Lower leg skin (tissue), 4 donors: ENCODE measurements at regions not wholly inside any gene's neighbourhood (a gene's known extent, or its start where the extent isn't known, plus 50 kb on each side); places are given as distances from the start of the nearest gene placed in this dataset.

Source experiments
- DNase-seq, 2 donors: peaks; one replicate each; pipeline ENCODE4 v3.0.0-alpha.2; 2019; ENCODE audit warnings: low spot score in 2 of 2
- H3K4me3 ChIP-seq: fragments of 200-600 bp; sonication (generic); 2 replicates; pipeline ENCODE4 v1.5.1; 2017; ENCODE audit warnings: mild to moderate bottlenecking, low read depth; ENCODE audit not compliant: poor library complexity, severe bottlenecking
- POLR2A ChIP-seq, 2 donors: fragments of 450-650 bp; IDR thresholded peaks; one replicate each; pipeline ENCODE4 v1.6.1; 2016 to 2017; ENCODE audit warnings: antibody characterized with exemption in 2 of 2, mild to moderate bottlenecking in 1 of 2, moderate library complexity in 1 of 2
- WGBS, 2 donors: methylation state at CpG; one replicate each; pipeline ENCODE4 v1.1.5; 2018; 5-methylcytosine and 5-hydroxymethylcytosine counted together
- intact Hi-C: fragments of 100-400 bp; cut with DNase I; formaldehyde crosslinking; loops from one replicate; pipeline ENCODE4 v1.15.0; 2023; ENCODE audit warnings: low total_unique reads
- TF ChIP-seq, protein P1 (sequence below), 3 donors: fragments of 450-650 bp; IDR thresholded peaks; one replicate each; pipeline ENCODE4 v1.5.1; 2016; ENCODE audit warnings: antibody characterized with exemption in 3 of 3, mild to moderate bottlenecking in 3 of 3, moderate library complexity in 2 of 3

DNA sequence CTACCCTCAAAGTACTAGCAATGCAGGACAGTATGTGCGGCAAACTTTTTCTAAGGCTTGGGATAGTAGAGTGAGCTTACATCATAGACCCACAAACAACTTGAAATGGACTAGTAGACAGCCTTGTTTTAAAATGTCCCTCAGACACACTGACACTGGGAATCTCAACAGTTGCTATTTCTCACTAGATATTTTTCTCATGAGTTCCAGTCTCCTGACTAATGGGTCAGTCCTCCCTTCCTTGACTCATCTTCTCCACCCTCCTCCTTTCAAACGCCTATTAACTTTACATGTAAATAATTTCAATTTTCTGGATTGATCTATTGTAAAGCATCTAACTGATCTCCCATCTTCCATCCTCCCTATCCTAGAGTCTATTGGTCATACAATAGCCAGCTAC lies 308.3 kb upstream of the PREP start:
- H3K4me3 ChIP-seq: no peak overlapping the region
- intact Hi-C loops: no loop called here
- TF ChIP-seq, protein P1, sequence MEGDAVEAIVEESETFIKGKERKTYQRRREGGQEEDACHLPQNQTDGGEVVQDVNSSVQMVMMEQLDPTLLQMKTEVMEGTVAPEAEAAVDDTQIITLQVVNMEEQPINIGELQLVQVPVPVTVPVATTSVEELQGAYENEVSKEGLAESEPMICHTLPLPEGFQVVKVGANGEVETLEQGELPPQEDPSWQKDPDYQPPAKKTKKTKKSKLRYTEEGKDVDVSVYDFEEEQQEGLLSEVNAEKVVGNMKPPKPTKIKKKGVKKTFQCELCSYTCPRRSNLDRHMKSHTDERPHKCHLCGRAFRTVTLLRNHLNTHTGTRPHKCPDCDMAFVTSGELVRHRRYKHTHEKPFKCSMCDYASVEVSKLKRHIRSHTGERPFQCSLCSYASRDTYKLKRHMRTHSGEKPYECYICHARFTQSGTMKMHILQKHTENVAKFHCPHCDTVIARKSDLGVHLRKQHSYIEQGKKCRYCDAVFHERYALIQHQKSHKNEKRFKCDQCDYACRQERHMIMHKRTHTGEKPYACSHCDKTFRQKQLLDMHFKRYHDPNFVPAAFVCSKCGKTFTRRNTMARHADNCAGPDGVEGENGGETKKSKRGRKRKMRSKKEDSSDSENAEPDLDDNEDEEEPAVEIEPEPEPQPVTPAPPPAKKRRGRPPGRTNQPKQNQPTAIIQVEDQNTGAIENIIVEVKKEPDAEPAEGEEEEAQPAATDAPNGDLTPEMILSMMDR (IDR thresholded peaks at IDR 0.05): no peak
- no peak for TF ChIP-seq POLR2A (IDR thresholded peaks at IDR 0.05)
- 96% methylated on average over 2 of the region's 2 CpGs for WGBS, 2 donors
- no peak for DNase-seq

DNA sequence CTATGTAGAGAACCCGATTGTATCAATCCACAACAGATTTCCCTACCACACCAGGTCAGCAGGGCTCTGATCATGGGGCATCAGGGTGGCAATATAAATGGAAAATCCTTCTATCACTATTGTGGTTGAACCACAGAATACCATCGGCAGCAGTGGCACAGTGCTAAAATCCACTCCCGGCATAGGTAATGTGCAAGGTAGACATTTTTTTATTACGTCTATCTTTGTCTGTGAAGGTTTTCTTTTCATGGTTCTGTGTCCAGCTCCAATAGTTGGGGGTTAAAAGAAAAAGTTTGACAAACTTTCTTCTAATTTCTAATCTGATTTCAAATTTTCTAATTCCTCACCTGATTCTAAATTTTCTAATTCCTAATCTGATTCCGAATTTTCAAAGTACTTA lies 302.7 kb upstream of the PREP start:
- no peak overlapping the region for H3K4me3 ChIP-seq
- DNase-seq: no peak
- WGBS, 2 donors: 92 to 95% methylated on average over 5 of the region's 5 CpGs
- TF ChIP-seq, protein P1 (IDR thresholded peaks at IDR 0.05): no peak
- TF ChIP-seq POLR2A (IDR thresholded peaks at IDR 0.05): no peak
- intact Hi-C loops: no loop called here

DNA sequence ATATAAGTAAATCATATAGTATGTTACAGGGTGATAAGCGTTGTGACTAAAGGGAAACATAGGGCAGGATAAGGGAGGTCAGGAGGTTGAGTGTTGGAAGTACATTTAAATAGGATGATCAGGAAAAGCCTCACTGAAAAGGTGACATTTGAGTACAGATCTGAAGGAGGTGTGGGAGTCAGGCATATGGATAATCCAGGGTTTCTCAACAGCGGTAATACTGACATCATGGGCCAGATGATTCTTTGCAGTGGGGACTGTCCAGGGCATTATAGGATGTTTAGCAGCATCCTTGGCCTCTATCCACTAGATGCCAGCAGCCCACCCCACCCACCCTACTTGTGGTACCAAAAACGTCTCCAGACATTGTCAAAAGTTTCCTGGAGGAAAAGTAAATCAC lies 292.6 kb upstream of the PREP start:
- no peak overlapping the region for H3K4me3 ChIP-seq
- WGBS, 2 donors: 82 to 86% methylated on average over 3 of the region's 3 CpGs
- no peak for DNase-seq
- intact Hi-C loops: no loop called here
- no peak for TF ChIP-seq POLR2A (IDR thresholded peaks at IDR 0.05)
- TF ChIP-seq, protein P1 (IDR thresholded peaks at IDR 0.05): no peak

DNA sequence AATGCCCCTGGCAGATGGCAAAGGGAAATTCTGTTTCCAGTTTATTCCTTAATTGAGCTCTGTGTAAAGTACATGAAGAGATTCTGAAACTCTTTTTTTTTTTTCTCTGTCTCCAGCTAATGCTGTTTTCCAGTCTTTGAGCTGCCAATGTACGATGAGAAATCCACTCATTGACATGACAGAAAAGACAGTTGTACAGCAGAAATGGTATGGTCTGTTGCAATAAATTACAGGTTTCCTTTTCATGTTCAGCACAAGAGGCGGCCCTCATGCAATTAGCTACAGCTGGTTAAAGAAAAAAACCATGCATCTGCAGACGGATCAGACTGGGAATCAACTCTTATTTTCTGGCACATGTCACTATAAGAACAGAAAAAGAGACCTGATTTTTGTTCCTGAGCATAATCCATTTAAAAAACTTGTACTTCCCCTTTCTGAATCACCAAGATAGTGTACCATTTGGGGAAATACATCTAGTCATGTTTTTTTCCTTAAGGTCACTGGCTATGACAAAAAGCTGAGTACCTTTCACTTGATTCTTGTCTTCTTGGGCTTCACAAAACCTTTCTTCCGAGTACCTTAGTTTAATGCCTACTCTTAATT lies 289.8 kb upstream of the PREP start:
- 41 to 46% methylated on average over 4 of the region's 4 CpGs for WGBS, 2 donors
- TF ChIP-seq, protein P1 (IDR thresholded peaks at IDR 0.05): no peak
- no peak for TF ChIP-seq POLR2A (IDR thresholded peaks at IDR 0.05)
- intact Hi-C loops: no loop called here
- no peak overlapping the region for H3K4me3 ChIP-seq
- DNase-seq: no peak

DNA sequence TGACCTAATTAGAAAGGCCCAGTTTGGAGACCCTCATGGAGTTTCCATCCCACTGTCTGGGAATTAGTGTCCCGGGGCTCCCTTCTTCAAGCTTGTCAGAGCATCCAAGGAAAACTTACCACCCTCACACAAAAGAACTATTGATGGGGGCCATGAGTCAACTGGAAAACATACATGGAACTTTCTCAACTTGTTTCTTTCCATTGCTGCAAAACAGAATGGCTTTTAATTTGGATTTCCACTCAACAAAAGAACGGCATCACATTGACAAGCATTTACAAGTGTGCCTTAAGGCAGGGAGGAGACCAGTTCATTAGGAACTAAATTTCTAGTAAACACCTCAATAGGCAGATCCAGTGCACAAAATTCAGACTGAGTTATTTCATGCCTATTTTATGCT lies 289.1 kb upstream of the PREP start:
- no peak overlapping the region for H3K4me3 ChIP-seq
- TF ChIP-seq POLR2A (IDR thresholded peaks at IDR 0.05): no peak
- TF ChIP-seq, protein P1 (IDR thresholded peaks at IDR 0.05): no peak
- DNase-seq: no peak
- intact Hi-C loops: no loop called here
- WGBS, 2 donors: 51 to 56% methylated on average over 2 of the region's 2 CpGs

DNA sequence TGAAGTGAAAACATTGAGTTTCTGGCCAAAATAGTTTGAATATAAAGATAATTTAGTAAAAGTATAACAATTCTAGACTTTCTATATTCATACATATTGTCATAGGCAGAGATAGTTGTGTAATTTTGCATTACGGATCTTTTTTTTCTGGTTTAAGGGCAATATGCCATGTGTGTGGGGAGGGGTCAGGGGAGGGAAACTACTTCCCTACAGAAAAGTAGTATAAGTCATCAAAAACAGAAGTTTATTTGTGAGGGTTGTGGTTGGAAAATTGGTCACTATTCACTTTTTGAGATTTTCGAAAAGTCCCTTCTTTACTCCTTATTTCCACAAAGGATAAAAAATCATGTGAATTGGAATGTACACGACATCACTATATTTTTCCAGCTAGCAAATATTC lies 288.2 kb upstream of the PREP start:
- intact Hi-C loops: no loop called here
- WGBS, 2 donors: 72 to 75% methylated on average over 3 of the region's 3 CpGs
- H3K4me3 ChIP-seq: no peak overlapping the region
- DNase-seq: no peak
- TF ChIP-seq, protein P1 (IDR thresholded peaks at IDR 0.05): no peak
- TF ChIP-seq POLR2A (IDR thresholded peaks at IDR 0.05): no peak
